H9 (cell line): ENCODE measurements at regions not wholly inside any gene's neighbourhood (a gene's known extent, or its start where the extent isn't known, plus 50 kb on each side); places are given as distances from the start of the nearest gene placed in this dataset.

Experiments used
- DNase-seq: peaks from one replicate; pipeline ENCODE4 v3.0.0-alpha.2; 2017
- H2AFZ ChIP-seq: one replicate; pipeline ENCODE4 v1.6.1; 2013; ENCODE audit warnings: mild to moderate bottlenecking, low read length, control low read depth, moderate library complexity
- H2AK5ac ChIP-seq: 2 replicates; pipeline ENCODE4 v1.6.1; 2013; ENCODE audit warnings: low read length, control low read depth, mixed read lengths; ENCODE audit not compliant: insufficient read length
- H2BK120ac ChIP-seq: one replicate; pipeline ENCODE4 v1.6.1; 2013; ENCODE audit warnings: low read depth, mild to moderate bottlenecking, low read length, control low read depth, inconsistent platforms; ENCODE audit not compliant: poor library complexity, severe bottlenecking
- H2BK12ac ChIP-seq: 2 replicates; pipeline ENCODE4 v1.6.1; 2013; ENCODE audit warnings: low read length, control low read depth, mixed read lengths, low read depth; ENCODE audit not compliant: insufficient read length
- H2BK15ac ChIP-seq: 2 replicates; pipeline ENCODE4 v1.6.1; 2013; ENCODE audit warnings: low read depth, low read length, control low read depth
- H2BK20ac ChIP-seq: one replicate; pipeline ENCODE4 v1.6.1; 2013; ENCODE audit warnings: low read depth, mild to moderate bottlenecking, low read length, control low read depth, inconsistent platforms; ENCODE audit not compliant: poor library complexity, severe bottlenecking
- H2BK5ac ChIP-seq: 2 replicates; pipeline ENCODE4 v1.6.1; 2013; ENCODE audit warnings: low read length, control low read depth, mixed read lengths; ENCODE audit not compliant: insufficient read length
- H3K14ac ChIP-seq: 2 replicates; pipeline ENCODE4 v1.6.1; 2013; ENCODE audit warnings: low read length, control low read depth; ENCODE audit not compliant: insufficient read depth
- H3K18ac ChIP-seq: 2 replicates; pipeline ENCODE4 v1.6.1; 2013; ENCODE audit warnings: low read depth, mild to moderate bottlenecking, mixed read lengths, low read length, control low read depth; ENCODE audit not compliant: insufficient read length
- H3K23ac ChIP-seq: 2 replicates; pipeline ENCODE4 v1.6.1; 2013; ENCODE audit warnings: low read length, control low read depth, mixed read lengths, low read depth; ENCODE audit not compliant: insufficient read length
- H3K23me2 ChIP-seq: 2 replicates; pipeline ENCODE4 v1.6.1; 2013; ENCODE audit warnings: low read depth, mild to moderate bottlenecking, mixed read lengths, low read length, control low read depth; ENCODE audit not compliant: insufficient read length, poor library complexity, severe bottlenecking
- H3K27ac ChIP-seq: 2 replicates; pipeline ENCODE4 v1.5.1; 2013; ENCODE audit warnings: low read length, control low read depth, mixed read lengths, low read depth; ENCODE audit not compliant: insufficient read length
- H3K27me3 ChIP-seq: 2 replicates; pipeline ENCODE4 v1.6.1; 2013; ENCODE audit warnings: low read length, control low read depth, inconsistent platforms; ENCODE audit not compliant: insufficient read depth
- H3K4ac ChIP-seq: 2 replicates; pipeline ENCODE4 v1.6.1; 2013; ENCODE audit warnings: low read depth, mild to moderate bottlenecking, control low read depth, inconsistent platforms, low read length, moderate library complexity
- H3K4me1 ChIP-seq: 2 replicates; pipeline ENCODE4 v1.6.1; 2013; ENCODE audit warnings: low read length, control low read depth, inconsistent platforms; ENCODE audit not compliant: insufficient read depth
- H3K4me2 ChIP-seq: 2 replicates; pipeline ENCODE4 v1.6.1; 2013; ENCODE audit warnings: low read length, control low read depth, mixed read lengths; ENCODE audit not compliant: insufficient read length, insufficient read depth
- H3K56ac ChIP-seq: 2 replicates; pipeline ENCODE4 v1.6.1; 2013; ENCODE audit warnings: low read depth, mild to moderate bottlenecking, mixed read lengths, low read length, control low read depth; ENCODE audit not compliant: insufficient read length
- H3K79me1 ChIP-seq: 2 replicates; pipeline ENCODE4 v1.6.1; 2013; ENCODE audit warnings: low read depth, mild to moderate bottlenecking, moderate library complexity, low read length, control low read depth, inconsistent platforms; ENCODE audit not compliant: insufficient read depth, poor library complexity, severe bottlenecking
- H3K79me2 ChIP-seq: 2 replicates; pipeline ENCODE4 v1.6.1; 2013; ENCODE audit warnings: low read length, control low read depth, inconsistent platforms; ENCODE audit not compliant: insufficient read depth
- H3K9ac ChIP-seq: 2 replicates; pipeline ENCODE4 v1.6.1; 2013; ENCODE audit warnings: low read length, control low read depth, mixed read lengths; ENCODE audit not compliant: insufficient read length; ENCODE audit errors: extremely low read depth
- H3K9me3 ChIP-seq: one replicate; pipeline ENCODE4 v1.6.1; 2013; ENCODE audit warnings: low read depth, low read length, inconsistent platforms; ENCODE audit not compliant: control insufficient read depth
- H3T11ph ChIP-seq: one replicate; pipeline ENCODE4 v1.6.1; 2013; ENCODE audit warnings: mild to moderate bottlenecking, low read length, control low read depth, inconsistent platforms
- H4K20me1 ChIP-seq: one replicate; pipeline ENCODE4 v1.6.1; 2013; ENCODE audit not compliant: control insufficient read depth, insufficient read length, insufficient read depth
- H4K5ac ChIP-seq: 2 replicates; pipeline ENCODE4 v1.6.1; 2013; ENCODE audit warnings: low read depth, mild to moderate bottlenecking, mixed read lengths, low read length, control low read depth; ENCODE audit not compliant: insufficient read length
- H4K8ac ChIP-seq: replicated peaks from 2 replicates; pipeline ENCODE4 v1.6.1; 2013; ENCODE audit warnings: low read length, control low read depth, mixed read lengths, low read depth; ENCODE audit not compliant: insufficient read length
- H4K91ac ChIP-seq: 2 replicates; pipeline ENCODE4 v1.6.1; 2013; ENCODE audit warnings: low read depth, mild to moderate bottlenecking, moderate library complexity, mixed read lengths, low read length, control low read depth; ENCODE audit not compliant: insufficient read length
- H3K27ac Mint-ChIP-seq, 3 experiments: 2 replicates in 2 of 3; 3 replicates in 1 of 3; pipeline ENCODE4 v1.8.0; 2020 to 2021; ENCODE audit warnings: mixed read lengths in 3 of 3, mild to moderate bottlenecking in 1 of 3, moderate library complexity in 1 of 3
- H3K27me3 Mint-ChIP-seq: 2 replicates; pipeline ENCODE4 v1.8.0; 2021; ENCODE audit warnings: low read depth, mild to moderate bottlenecking, moderate library complexity, mixed read lengths
- H3K36me3 Mint-ChIP-seq, 3 experiments: 2 replicates in 2 of 3; 3 replicates in 1 of 3; pipeline ENCODE4 v1.8.0; 2020 to 2021; ENCODE audit warnings: low read depth in 3 of 3, mixed read lengths in 3 of 3; ENCODE audit not compliant: insufficient read depth in 1 of 3
- H3K4me1 Mint-ChIP-seq, 2 experiments: 2 replicates each; pipeline ENCODE4 v1.8.0; 2020; ENCODE audit warnings: mixed read lengths in 2 of 2
- H3K4me3 Mint-ChIP-seq, 2 experiments: 2 replicates in 1 of 2; 3 replicates in 1 of 2; pipeline ENCODE4 v1.8.0; 2020 to 2021; ENCODE audit warnings: mild to moderate bottlenecking in 2 of 2, mixed read lengths in 2 of 2, moderate library complexity in 1 of 2
- H3K9me3 Mint-ChIP-seq, 2 experiments: 2 replicates in 1 of 2; 3 replicates in 1 of 2; pipeline ENCODE4 v1.8.0; 2020; ENCODE audit warnings: mild to moderate bottlenecking in 2 of 2, mixed read lengths in 2 of 2, moderate library complexity in 1 of 2
- WGBS: extraction: QIAGEN DNeasy Blood & Tissue Kit; methylation state at CpG from one replicate; pipeline ENCODE4 v1.1.7; 2013; ENCODE audit warnings: missing lambda C conversion rate, low lambda C conversion rate, mixed read lengths; ENCODE audit not compliant: insufficient read length; ENCODE audit errors: extremely low coverage; 5-methylcytosine and 5-hydroxymethylcytosine counted together
- TF ChIP-seq, protein P1 (sequence below): fragments of 200-600 bp; sonication (generic); conservative IDR thresholded peaks from 3 replicates; pipeline ENCODE4 v1.8.0; 2021; ENCODE audit warnings: antibody characterized with exemption, mild to moderate bottlenecking

DNA sequence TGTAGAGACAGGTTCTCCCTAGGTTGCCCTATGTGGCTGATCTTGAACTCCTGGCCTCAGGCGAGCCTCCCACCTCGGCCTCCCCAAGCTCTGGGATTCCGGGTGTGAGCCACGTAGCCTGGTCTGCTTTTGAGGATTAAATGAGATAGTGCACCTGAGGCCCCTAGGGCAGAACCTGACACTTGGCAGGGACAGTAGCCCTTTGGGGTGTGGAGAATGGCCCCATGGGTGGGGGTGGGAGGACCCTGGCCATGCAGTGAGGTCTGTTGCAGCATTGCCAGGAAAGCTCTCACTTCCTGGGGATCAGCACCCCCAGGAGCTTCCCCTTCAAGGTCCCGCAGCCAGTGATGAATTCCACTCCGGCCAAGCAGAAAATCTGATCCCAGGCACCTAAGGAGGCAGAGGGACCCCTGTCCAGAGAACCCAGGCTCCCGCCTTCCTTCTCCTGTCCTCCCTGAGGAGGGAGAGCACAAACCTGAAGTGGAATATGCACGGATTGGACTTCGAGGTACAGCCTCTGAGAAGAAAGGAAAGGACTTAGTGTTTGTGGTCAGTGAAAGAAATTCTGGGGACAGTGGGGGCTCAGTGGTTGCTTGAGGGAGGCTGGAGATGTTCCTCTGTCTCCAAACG is 73.9 kb upstream of the UNC5A start:
- H3K14ac ChIP-seq = no peak overlapping the region
- H3K9me3 Mint-ChIP-seq = no peaks in the 10 kb centered on the region; a peak in 1 of 5 replicates
- H3K23ac ChIP-seq = no peak overlapping the region
- H3K9ac ChIP-seq = no peak overlapping the region
- no peak overlapping the region for H2BK12ac ChIP-seq
- H4K8ac ChIP-seq = no peak overlapping the region
- H3K4me1 Mint-ChIP-seq = peaks cover 47 to 56% of the 10 kb centered on the region in 2 experiments
- no peaks in the 10 kb centered on the region for H3K9me3 ChIP-seq
- H4K5ac ChIP-seq = no peak overlapping the region
- no peak overlapping the region for H2BK15ac ChIP-seq
- no peak overlapping the region for H3K4me2 ChIP-seq
- no peak overlapping the region for H3K27ac ChIP-seq
- H2BK120ac ChIP-seq = no peak overlapping the region
- no peak overlapping the region for H3K4me3 Mint-ChIP-seq
- no peak overlapping the region for H2AFZ ChIP-seq
- no peaks in the 10 kb centered on the region for H3K79me2 ChIP-seq
- H3K18ac ChIP-seq = no peak overlapping the region
- H3K79me1 ChIP-seq = no peaks in the 10 kb centered on the region
- H3T11ph ChIP-seq = no peak overlapping the region
- H3K56ac ChIP-seq = no peak overlapping the region
- H3K4ac ChIP-seq = no peak overlapping the region
- H4K20me1 ChIP-seq = no peaks in the 10 kb centered on the region
- H2AK5ac ChIP-seq = no peak overlapping the region
- no peaks in the 10 kb centered on the region; the same call in 1 of the 2 replicates for H3K4me1 ChIP-seq
- H3K23me2 ChIP-seq = no peaks in the 10 kb centered on the region
- H3K27me3 ChIP-seq = no peaks in the 10 kb centered on the region; the same call in 1 of the 2 replicates
- DNase-seq = peak; percentile 10
- no peak overlapping the region for H4K91ac ChIP-seq
- peak overlapping the region in 1 of 3 experiments; percentile 52; a peak in 1 of 7 replicates for H3K27ac Mint-ChIP-seq
- WGBS = no CpG with 5 or more reads among the region's 10 CpGs
- no peak overlapping the region for H2BK5ac ChIP-seq
- peaks cover 39% of the 10 kb centered on the region for H3K27me3 Mint-ChIP-seq
- TF ChIP-seq, protein P1, sequence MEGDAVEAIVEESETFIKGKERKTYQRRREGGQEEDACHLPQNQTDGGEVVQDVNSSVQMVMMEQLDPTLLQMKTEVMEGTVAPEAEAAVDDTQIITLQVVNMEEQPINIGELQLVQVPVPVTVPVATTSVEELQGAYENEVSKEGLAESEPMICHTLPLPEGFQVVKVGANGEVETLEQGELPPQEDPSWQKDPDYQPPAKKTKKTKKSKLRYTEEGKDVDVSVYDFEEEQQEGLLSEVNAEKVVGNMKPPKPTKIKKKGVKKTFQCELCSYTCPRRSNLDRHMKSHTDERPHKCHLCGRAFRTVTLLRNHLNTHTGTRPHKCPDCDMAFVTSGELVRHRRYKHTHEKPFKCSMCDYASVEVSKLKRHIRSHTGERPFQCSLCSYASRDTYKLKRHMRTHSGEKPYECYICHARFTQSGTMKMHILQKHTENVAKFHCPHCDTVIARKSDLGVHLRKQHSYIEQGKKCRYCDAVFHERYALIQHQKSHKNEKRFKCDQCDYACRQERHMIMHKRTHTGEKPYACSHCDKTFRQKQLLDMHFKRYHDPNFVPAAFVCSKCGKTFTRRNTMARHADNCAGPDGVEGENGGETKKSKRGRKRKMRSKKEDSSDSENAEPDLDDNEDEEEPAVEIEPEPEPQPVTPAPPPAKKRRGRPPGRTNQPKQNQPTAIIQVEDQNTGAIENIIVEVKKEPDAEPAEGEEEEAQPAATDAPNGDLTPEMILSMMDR = no peak
- H3K36me3 Mint-ChIP-seq = no peaks in the 10 kb centered on the region
- H2BK20ac ChIP-seq = no peak overlapping the region
